ENCODE measurements at regions not wholly inside any gene's neighbourhood (a gene's known extent, or its start where the extent isn't known, plus 50 kb on each side); places are given as distances from the start of the nearest gene placed in this dataset.

DNA sequence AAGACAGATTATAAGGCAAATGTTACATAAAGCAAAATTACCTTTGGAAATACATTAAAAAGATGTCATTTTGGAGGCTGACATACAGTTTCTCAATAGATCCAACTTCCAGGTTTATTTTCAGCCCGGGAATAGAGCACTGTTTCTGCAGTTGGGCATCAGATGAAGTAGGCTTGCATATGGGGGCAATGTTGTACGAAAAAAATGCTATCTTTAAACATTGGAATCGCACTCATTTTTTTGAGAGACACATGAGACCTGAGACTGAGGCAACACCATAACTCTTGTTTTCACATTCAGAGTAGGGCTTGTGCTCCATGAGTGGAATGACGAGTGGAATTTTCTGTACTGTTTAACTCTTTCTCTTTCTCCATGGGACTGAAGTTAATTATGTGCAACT is 122.4 kb upstream of the ZRANB2 start:
- Mint-ChIP-seq H3K4me1 (ENCODE audit: low read depth) (no peaks in the 10 kb centered on the region), H3K9me3 (peaks cover 1 to 2% of the 10 kb centered on the region in 2 donors), H3K36me3 (ENCODE audit: insufficient read depth in 2 of 2) (no peaks in the 10 kb centered on the region), H3K27ac (no peak overlapping the region), H3K4me3 (no peak overlapping the region), H3K27me3 (ENCODE audit: low read depth) (no peaks in the 10 kb centered on the region)
- ATAC-seq (replicated peaks in 1 of 2) (no peak), DNase-seq (no peak)

DNA sequence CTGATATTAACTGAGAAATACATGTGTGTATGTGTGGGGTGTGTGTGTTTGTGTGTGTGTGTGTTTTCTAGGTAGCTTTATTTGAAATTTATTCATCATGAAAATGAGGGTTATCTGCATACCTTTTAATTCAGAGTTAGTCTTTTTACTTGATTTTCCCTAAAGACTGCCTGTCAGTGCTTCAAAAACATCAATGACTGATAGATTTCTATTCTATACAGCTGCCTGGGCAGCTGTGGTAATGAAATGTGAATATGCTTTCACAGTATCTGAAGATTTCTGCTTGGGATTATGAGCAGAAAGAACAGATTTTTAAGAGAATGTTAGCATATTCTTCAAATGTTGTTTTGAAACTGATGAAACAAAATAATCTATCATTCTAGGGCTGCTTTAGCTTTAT is 119.7 kb upstream of the ZRANB2 start:
- no peaks in the 10 kb centered on the region for H3K36me3 Mint-ChIP-seq (ENCODE audit: insufficient read depth in 2 of 2)
- no peak overlapping the region for H3K27ac Mint-ChIP-seq
- DNase-seq, result no peak
- no peaks in the 10 kb centered on the region for H3K9me3 Mint-ChIP-seq
- ATAC-seq (replicated peaks in 1 of 2), result no peak
- no peak overlapping the region for H3K4me3 Mint-ChIP-seq
- H3K4me1 Mint-ChIP-seq (ENCODE audit: low read depth), result no peaks in the 10 kb centered on the region
- H3K27me3 Mint-ChIP-seq (ENCODE audit: low read depth), result peaks cover 4% of the 10 kb centered on the region

DNA sequence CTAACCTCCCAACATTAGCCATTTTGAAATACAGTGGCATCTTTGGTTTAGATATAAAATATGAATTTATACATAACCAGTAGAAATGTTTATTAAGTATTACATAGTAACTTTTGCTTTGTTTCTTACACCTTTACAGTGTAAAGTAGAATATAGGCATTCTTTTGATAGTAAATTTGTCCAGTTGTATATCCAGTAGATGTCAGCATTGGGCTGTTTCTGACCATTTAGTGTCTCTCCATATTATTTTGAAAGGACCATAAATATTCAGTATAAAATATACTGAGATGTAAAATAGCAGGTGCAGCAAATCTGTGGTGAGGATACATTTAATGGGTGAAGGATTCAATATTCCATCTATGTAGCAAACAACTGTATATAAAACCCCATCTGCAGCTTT is 115.8 kb upstream of the ZRANB2 start:
- Mint-ChIP-seq H3K27ac (no peak overlapping the region), H3K4me3 (no peak overlapping the region), H3K9me3 (no peaks in the 10 kb centered on the region), H3K27me3 (ENCODE audit: low read depth) (peaks cover 6% of the 10 kb centered on the region), H3K4me1 (ENCODE audit: low read depth) (no peaks in the 10 kb centered on the region), H3K36me3 (ENCODE audit: insufficient read depth in 2 of 2) (no peaks in the 10 kb centered on the region)
- ATAC-seq (replicated peaks in 1 of 2), result no peak
- no peak for DNase-seq

DNA sequence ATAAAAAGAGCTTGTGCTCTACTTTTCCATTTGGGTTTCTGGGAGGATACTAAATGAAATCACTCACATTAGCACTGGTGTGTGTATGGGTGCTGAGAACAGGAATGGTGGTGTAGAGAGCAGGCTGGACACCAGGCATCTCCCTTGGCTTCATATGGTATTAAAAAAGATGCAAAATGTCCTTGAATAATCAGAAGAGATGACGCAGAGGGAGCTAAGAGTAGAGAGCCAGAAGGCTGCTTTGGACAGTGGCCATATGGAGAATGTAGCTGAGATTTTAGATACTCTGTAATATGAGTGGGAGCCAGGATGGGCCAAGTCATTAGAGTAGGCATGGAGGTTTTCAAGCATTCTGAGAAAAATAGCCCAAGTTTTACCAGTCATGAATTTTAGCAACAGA is 112.3 kb upstream of the ZRANB2 start:
- DNase-seq (no peak), ATAC-seq (replicated peaks in 1 of 2) (no peak)
- Mint-ChIP-seq H3K27me3 (ENCODE audit: low read depth) (peaks cover 6% of the 10 kb centered on the region), H3K27ac (no peak overlapping the region), H3K4me3 (no peak overlapping the region), H3K4me1 (ENCODE audit: low read depth) (no peaks in the 10 kb centered on the region), H3K9me3 (peaks cover 4% of the 10 kb centered on the region in 2 donors), H3K36me3 (ENCODE audit: insufficient read depth in 2 of 2) (peaks cover 0 to 2% of the 10 kb centered on the region in 2 donors)

DNA sequence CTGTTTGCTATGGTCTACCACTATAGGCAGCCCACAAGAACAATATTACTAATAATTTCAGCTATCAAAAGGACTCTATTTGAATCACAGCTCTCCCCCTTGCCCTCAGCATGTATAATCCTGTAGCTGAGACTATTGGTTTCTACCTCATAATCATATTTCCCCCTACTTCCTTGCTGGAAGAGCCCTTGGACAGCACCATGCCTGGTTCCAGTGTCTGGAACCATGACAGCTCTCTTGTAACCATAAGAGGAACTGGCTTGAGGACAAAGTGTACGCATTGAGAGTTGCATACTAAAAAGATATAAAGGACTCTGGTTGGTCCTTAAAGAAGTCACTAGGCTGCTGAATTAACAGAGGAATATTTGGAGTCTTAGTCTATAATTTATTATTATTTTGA is 110.7 kb upstream of the ZRANB2 start:
- no peak for DNase-seq
- no peaks in the 10 kb centered on the region for H3K4me1 Mint-ChIP-seq (ENCODE audit: low read depth)
- no peak overlapping the region for H3K27ac Mint-ChIP-seq
- ATAC-seq (replicated peaks in 1 of 2), result no peak
- peaks cover 0 to 2% of the 10 kb centered on the region in 2 donors for H3K36me3 Mint-ChIP-seq (ENCODE audit: insufficient read depth in 2 of 2)
- peaks cover 6% of the 10 kb centered on the region for H3K27me3 Mint-ChIP-seq (ENCODE audit: low read depth)
- H3K4me3 Mint-ChIP-seq, result no peak overlapping the region
- peaks cover 5 to 6% of the 10 kb centered on the region in 2 donors for H3K9me3 Mint-ChIP-seq

DNA sequence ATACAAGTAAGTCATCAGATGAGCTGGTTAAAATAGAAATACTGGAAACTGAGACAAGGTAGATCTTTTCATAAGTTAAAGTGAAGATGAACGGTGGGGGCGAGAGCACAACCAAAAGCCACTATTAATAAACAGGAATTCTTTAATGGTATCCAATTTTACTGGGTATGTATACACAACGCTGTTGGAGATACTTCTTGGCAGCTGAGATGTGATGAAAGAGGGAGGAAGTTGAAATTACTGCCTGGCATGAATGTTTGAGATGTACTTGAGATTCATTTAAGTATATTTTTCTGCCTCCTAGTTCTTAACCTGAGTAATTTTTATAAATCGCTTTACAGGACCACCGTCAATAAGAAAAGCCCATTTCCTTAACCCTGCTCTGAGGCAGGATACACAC is 110.0 kb upstream of the ZRANB2 start:
- Mint-ChIP-seq H3K27ac (no peak overlapping the region), H3K4me3 (no peak overlapping the region), H3K4me1 (ENCODE audit: low read depth) (no peaks in the 10 kb centered on the region), H3K36me3 (ENCODE audit: insufficient read depth in 2 of 2) (peaks cover 0 to 2% of the 10 kb centered on the region in 2 donors), H3K27me3 (ENCODE audit: low read depth) (peaks cover 6% of the 10 kb centered on the region), H3K9me3 (peaks cover 5 to 6% of the 10 kb centered on the region in 2 donors)
- ATAC-seq (replicated peaks in 1 of 2), result no peak
- DNase-seq, result no peak

DNA sequence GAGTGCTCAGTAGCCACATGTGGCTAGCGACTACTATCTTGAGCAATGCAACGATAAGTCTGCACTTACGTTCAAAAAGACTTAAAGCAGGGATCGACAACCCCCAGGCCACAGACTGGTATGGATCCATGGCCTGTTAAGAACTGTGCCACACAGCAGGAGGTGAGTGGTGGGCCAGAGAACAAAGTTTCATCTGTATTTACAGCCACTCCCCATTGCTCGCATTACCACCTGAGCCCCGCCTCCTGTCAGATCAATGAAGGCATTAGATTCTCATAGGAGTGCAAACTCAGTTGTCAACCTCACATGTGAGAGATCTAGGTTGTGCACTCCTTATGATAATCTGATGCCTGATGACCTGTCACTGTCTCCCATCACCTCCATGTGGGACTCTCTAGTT is 103.6 kb upstream of the ZRANB2 start:
- Mint-ChIP-seq H3K36me3 (ENCODE audit: insufficient read depth in 2 of 2) (peaks cover 0 to 2% of the 10 kb centered on the region in 2 donors), H3K27me3 (ENCODE audit: low read depth) (no peaks in the 10 kb centered on the region), H3K27ac (no peak overlapping the region), H3K4me3 (no peak overlapping the region), H3K9me3 (peaks cover 4 to 7% of the 10 kb centered on the region in 2 donors), H3K4me1 (ENCODE audit: low read depth) (no peaks in the 10 kb centered on the region)
- no peak for ATAC-seq (replicated peaks in 1 of 2)
- DNase-seq, result no peak

DNA sequence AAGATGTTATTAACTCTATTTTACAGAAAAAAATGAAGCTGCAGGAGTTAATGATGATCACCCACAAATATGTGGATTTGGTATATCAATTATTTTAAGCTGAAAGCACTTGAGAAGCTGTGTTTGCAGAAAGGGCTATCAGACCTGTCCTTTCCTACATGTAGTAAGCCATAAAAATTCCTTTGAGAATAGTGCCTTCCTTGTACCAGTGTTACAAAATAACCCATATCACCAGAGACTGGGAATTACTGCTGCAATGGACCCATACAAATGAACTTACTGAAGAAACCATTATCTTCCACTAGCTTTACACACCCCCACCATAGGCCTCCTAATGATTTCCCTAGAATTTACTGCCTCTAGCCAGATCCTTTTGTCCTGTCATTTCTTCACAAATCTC is 99.2 kb upstream of the ZRANB2 start:
- ATAC-seq (replicated peaks in 1 of 2), result no peak
- Mint-ChIP-seq H3K36me3 (ENCODE audit: insufficient read depth in 2 of 2) (no peaks in the 10 kb centered on the region), H3K4me3 (no peak overlapping the region), H3K27ac (no peak overlapping the region), H3K4me1 (ENCODE audit: low read depth) (no peaks in the 10 kb centered on the region), H3K9me3 (peaks cover 0 to 3% of the 10 kb centered on the region in 2 donors), H3K27me3 (ENCODE audit: low read depth) (no peaks in the 10 kb centered on the region)
- DNase-seq, result no peak

DNA sequence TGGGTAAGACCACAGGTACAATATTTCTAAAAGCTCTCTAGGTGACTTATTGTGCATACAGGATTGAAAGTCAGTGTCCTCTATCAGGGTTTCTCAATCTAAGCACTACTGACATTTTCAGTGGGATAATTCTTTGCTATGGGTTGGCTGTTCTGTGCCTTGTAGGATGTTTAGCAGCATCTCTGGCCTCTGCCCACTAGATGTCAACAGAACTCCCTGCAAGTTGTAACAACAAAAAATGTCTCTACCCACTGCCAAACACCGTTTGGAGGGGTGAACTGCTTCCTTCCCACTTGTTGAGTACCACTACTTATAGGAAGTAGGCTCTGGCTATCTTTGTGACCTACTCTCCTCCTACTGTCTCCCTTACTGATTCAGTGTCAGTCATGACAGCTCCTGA is 90.1 kb upstream of the ZRANB2 start:
- Mint-ChIP-seq H3K9me3 (peaks cover 2 to 5% of the 10 kb centered on the region in 2 donors), H3K4me3 (no peak overlapping the region), H3K27me3 (ENCODE audit: low read depth) (no peaks in the 10 kb centered on the region), H3K36me3 (ENCODE audit: insufficient read depth in 2 of 2) (no peaks in the 10 kb centered on the region), H3K4me1 (ENCODE audit: low read depth) (no peaks in the 10 kb centered on the region), H3K27ac (no peak overlapping the region)
- ATAC-seq (replicated peaks in 1 of 2) (no peak), DNase-seq (no peak)

DNA sequence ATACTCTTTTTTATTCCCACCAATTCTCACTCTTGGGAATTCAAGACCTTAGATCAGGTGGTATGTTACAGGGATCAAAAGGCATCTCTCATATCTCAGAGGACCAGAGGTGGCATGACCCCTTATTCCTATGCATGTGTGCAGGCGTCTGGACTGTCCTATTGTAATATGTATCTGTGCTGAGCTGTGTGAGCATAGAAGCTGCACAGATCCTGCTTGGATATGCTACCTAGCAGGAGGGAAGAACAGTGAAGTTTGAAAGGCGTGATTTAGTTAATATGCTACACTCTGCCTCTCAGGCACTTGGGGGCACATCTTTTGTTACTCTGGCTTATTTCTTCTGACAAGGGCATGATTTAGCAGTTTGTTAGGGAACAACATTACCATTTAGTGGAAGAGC is 86.7 kb upstream of the ZRANB2 start:
- H3K9me3 Mint-ChIP-seq, result peaks cover 0 to 2% of the 10 kb centered on the region in 2 donors
- H3K4me1 Mint-ChIP-seq (ENCODE audit: low read depth), result no peaks in the 10 kb centered on the region
- H3K27me3 Mint-ChIP-seq (ENCODE audit: low read depth), result no peaks in the 10 kb centered on the region
- H3K4me3 Mint-ChIP-seq, result no peak overlapping the region
- no peak overlapping the region for H3K27ac Mint-ChIP-seq
- ATAC-seq (replicated peaks in 1 of 2) (no peak), DNase-seq (no peak)
- no peaks in the 10 kb centered on the region for H3K36me3 Mint-ChIP-seq (ENCODE audit: insufficient read depth in 2 of 2)

DNA sequence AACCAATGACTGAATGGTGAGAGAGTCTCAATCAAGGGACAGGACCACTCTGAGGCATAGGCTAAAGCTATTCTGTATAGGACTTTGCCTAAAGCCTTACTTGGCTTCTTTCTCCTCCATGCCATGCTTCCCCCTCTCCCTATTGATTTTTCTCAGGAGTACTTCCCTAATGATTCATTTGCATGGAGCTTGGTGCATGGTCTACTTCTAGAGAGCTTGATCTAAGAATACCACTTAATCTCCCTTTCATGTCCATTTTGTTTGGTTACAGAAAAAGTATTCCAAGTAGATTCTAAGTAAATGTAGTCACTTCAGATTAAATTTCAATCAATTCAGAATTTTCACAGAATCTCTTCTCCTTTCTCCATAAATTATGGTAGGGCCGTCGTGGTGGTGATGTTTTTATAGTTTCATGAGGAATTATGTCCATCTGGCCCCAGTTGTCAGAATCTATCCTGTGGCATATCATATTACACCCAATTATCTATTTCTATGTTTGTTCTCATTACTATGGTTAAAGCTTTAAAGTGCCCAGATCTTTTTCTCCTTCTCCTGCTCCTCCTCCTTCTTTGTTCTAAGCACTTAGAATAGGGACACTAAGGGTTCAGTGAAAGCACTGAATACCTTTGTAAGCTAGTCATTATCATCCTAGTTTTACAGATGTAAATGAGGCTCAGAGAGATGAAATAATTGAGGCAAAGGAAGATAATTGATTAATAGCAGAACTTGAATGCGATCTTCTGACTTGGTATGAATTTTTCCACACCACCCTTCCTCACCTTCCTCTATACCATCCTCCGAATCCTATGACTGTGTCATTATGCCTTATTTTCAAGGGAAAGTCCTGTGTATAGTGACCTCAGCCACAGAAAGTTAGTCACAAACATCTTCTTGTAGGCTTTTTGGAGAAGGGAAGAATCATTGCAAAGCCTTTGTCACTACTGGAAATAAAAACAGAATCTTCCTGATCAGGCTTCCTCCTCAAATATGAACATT is 85.6 kb upstream of the ZRANB2 start:
- H3K4me1 Mint-ChIP-seq (ENCODE audit: low read depth), result no peaks in the 10 kb centered on the region
- no peak for ATAC-seq (replicated peaks in 1 of 2)

DNA sequence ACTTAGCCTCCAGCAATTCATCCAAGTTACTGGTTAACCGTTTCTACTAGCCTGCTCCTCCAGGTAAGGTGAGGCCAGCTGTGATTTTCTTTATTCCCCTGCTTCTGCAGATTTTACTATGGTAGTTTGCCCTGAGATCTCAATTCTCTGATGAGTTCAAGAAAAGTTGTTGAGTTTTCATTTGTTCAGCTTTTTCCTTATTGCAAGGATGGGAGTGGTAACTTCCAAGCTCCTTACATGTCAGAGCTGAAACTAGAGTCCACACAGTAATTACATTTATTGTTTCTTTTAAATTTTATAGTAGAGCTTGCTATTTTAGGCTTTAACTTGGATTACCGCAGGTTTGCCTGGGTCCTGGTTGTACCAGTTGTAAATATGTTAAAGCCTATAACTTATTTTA is 76.9 kb upstream of the ZRANB2 start:
- Mint-ChIP-seq H3K27ac (no peak overlapping the region), H3K27me3 (ENCODE audit: low read depth) (no peaks in the 10 kb centered on the region), H3K4me3 (no peak overlapping the region), H3K9me3 (peaks cover 6 to 11% of the 10 kb centered on the region in 2 donors), H3K4me1 (ENCODE audit: low read depth) (no peaks in the 10 kb centered on the region), H3K36me3 (ENCODE audit: insufficient read depth in 2 of 2) (no peaks in the 10 kb centered on the region)
- ATAC-seq (replicated peaks in 1 of 2), result no peak
- DNase-seq, result no peak

More for the DNA sequence above, 85.6 kb upstream of the ZRANB2 start:
- Mint-ChIP-seq H3K9me3 (peaks cover 0 to 2% of the 10 kb centered on the region in 2 donors), H3K27ac (no peak overlapping the region), H3K27me3 (ENCODE audit: low read depth) (no peaks in the 10 kb centered on the region), H3K4me3 (no peak overlapping the region), H3K36me3 (ENCODE audit: insufficient read depth in 2 of 2) (no peaks in the 10 kb centered on the region)
- DNase-seq, result no peak

DNA sequence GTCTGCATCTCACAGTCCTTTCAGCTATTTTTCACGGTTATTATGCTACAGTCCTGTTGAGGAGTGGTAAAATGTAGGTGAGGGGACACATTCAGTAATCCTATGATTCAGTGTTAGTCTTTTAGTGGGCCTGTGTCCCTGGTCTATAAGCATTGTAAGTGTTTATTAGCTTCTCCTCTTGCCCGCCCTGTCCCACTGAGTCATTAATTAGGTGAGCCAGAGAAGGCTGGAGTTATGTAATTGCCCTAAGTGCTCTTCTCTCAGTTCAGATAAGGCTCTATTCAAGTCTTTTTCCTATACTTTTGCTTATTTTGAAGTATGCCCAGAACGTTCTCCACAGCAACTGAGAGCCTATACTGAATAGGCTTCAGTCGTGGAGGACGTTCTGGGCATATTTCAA is 76.3 kb upstream of the ZRANB2 start:
- ATAC-seq (replicated peaks in 1 of 2) (no peak), DNase-seq (no peak)
- Mint-ChIP-seq H3K9me3 (peaks cover 6 to 11% of the 10 kb centered on the region in 2 donors), H3K4me1 (ENCODE audit: low read depth) (no peaks in the 10 kb centered on the region), H3K36me3 (ENCODE audit: insufficient read depth in 2 of 2) (no peaks in the 10 kb centered on the region), H3K27me3 (ENCODE audit: low read depth) (no peaks in the 10 kb centered on the region), H3K27ac (no peak overlapping the region), H3K4me3 (no peak overlapping the region)

DNA sequence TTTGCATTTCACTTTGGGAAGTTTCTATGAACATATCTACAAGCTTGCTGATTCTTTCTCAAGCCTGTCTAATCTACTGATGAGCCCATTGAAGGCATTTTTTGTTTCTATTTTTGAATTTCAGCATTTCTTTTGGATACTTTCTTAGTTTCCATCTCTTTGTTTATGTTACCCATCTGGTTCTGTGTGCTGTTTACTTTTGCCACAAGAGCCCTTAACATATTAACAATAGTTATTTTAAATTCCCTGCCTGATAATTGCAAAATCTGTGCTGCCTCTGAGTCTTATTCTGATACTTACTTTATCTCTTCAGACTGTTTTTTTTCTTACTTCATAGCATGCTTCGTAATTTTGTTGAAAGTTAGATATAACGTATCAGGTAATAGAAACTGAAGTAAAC is 75.8 kb upstream of the ZRANB2 start:
- no peak overlapping the region for H3K27ac Mint-ChIP-seq
- no peak for ATAC-seq (replicated peaks in 1 of 2)
- DNase-seq, result no peak
- H3K4me3 Mint-ChIP-seq, result no peak overlapping the region
- no peaks in the 10 kb centered on the region for H3K27me3 Mint-ChIP-seq (ENCODE audit: low read depth)
- no peaks in the 10 kb centered on the region for H3K4me1 Mint-ChIP-seq (ENCODE audit: low read depth)
- no peaks in the 10 kb centered on the region for H3K36me3 Mint-ChIP-seq (ENCODE audit: insufficient read depth in 2 of 2)
- H3K9me3 Mint-ChIP-seq, result peaks cover 6 to 11% of the 10 kb centered on the region in 2 donors

Data from activated T-cell treated with anti-CD3 and anti-CD28 coated beads, Interleukin-2, amount 50 U/mL, for 72 hours (primary cell).